Testis (tissue), 2 donors: ENCODE measurements at regions not wholly inside any gene's neighbourhood (a gene's known extent, or its start where the extent isn't known, plus 50 kb on each side); places are given as distances from the start of the nearest gene placed in this dataset.

Experiments
- DNase-seq: peaks from one replicate; pipeline ENCODE4 v3.0.0-alpha.2; 2019
- H3K27ac ChIP-seq, 2 donors: fragments of 200-600 bp; sonication (generic); one replicate each; pipeline ENCODE4 v1.5.1; 2019
- H3K27me3 ChIP-seq: fragments of 200-600 bp; sonication (generic); one replicate; pipeline ENCODE4 v1.5.1; 2019
- H3K36me3 ChIP-seq: fragments of 200-600 bp; sonication (generic); one replicate; pipeline ENCODE4 v1.5.1; 2017; ENCODE audit warnings: low read depth; ENCODE audit errors: missing control alignments
- H3K4me1 ChIP-seq: fragments of 200-600 bp; sonication (generic); one replicate; pipeline ENCODE4 v1.5.1; 2019
- H3K4me3 ChIP-seq, 2 donors: fragments of 200-600 bp; sonication (generic); one replicate each; pipeline ENCODE4 v1.5.1; 2017 to 2019
- H3K9me3 ChIP-seq: fragments of 200-600 bp; sonication (generic); one replicate; pipeline ENCODE4 v1.5.1; 2017
- POLR2A ChIP-seq: fragments of 450-650 bp; IDR thresholded peaks from one replicate; pipeline ENCODE4 v1.6.1; 2017; ENCODE audit warnings: antibody characterized with exemption, mild to moderate bottlenecking, moderate library complexity
- WGBS, 2 donors: methylation state at CpG; one replicate each; pipeline ENCODE4 v1.1.5; 2018; 5-methylcytosine and 5-hydroxymethylcytosine counted together
- intact Hi-C: fragments of 100-400 bp; cut with DNase I; formaldehyde crosslinking; loops from one replicate; pipeline ENCODE4 v1.15.1; 2023; ENCODE audit warnings: low total_unique reads
- TF ChIP-seq, protein P1 (sequence below), 3 experiments: fragments of 450-650 bp in 2 of 3; fragments of 200-600 bp in 1 of 3; sonication (generic) in 1 of 3; IDR thresholded peaks; one replicate each; pipeline ENCODE4 v1.5.1; 2016 to 2019; ENCODE audit warnings: antibody characterized with exemption in 3 of 3, mild to moderate bottlenecking in 2 of 3, moderate library complexity in 1 of 3

- Histone ChIP-seq H3K4me3 (no peak overlapping the region), H3K27ac (no peak overlapping the region), H3K4me1 (peaks cover 4% of the 10 kb centered on the region), H3K9me3 (no peaks in the 10 kb centered on the region), H3K36me3 (no peaks in the 10 kb centered on the region), H3K27me3 (no peaks in the 10 kb centered on the region)
- intact Hi-C loops: no loop called here
- 59 to 71% methylated on average over 6 of the region's 6 CpGs for WGBS, 2 donors
- no peak for TF ChIP-seq POLR2A
- TF ChIP-seq, protein P1, sequence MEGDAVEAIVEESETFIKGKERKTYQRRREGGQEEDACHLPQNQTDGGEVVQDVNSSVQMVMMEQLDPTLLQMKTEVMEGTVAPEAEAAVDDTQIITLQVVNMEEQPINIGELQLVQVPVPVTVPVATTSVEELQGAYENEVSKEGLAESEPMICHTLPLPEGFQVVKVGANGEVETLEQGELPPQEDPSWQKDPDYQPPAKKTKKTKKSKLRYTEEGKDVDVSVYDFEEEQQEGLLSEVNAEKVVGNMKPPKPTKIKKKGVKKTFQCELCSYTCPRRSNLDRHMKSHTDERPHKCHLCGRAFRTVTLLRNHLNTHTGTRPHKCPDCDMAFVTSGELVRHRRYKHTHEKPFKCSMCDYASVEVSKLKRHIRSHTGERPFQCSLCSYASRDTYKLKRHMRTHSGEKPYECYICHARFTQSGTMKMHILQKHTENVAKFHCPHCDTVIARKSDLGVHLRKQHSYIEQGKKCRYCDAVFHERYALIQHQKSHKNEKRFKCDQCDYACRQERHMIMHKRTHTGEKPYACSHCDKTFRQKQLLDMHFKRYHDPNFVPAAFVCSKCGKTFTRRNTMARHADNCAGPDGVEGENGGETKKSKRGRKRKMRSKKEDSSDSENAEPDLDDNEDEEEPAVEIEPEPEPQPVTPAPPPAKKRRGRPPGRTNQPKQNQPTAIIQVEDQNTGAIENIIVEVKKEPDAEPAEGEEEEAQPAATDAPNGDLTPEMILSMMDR (IDR thresholded peaks at IDR 0.05): no peak
- DNase-seq: no peak
Observed at GRCh38 chr15:67998599-67999133, 55.4 kb upstream of the PIAS1 start.

DNA sequence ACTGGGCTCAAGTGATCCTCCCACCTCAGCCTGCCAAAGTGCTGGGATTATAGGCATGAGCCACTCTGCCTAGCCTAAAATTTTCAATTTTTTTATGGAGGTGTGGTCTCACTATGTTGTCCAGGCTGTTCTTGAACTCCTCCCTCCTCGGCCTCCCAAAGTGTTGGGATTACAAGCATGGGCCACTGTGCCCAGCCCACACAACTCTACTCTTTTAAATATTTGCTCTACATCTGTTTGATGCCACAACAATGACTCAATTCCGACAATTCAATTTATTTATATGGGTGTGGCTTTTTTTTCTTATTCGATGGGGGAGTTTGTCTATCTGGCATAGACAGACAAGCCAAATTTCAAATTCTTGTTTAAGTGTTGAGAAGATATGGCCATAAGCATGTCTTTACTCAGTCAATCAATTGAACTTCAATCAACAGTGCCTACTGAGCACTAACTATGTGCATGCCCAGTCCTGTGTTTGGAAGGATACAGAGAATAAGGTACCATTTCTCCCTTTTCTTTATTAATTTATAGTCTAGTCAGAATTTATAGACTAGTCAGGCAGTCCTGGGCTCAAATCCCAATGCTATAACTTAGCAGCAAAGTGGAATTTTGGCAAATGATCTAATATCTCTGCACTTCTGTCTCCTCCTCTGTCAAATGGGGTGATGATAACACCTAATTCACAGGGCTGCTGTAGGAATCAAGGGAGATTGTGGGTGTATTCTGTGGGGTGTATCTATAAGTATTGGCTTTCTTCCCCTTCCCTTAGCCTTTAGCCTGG, 54.6 kb upstream of the PIAS1 start:
- 92 to 98% methylated on average over 3 of the region's 3 CpGs for WGBS, 2 donors
- Histone ChIP-seq H3K9me3 (no peaks in the 10 kb centered on the region), H3K27ac (no peak overlapping the region), H3K4me1 (peaks cover 4% of the 10 kb centered on the region), H3K36me3 (no peaks in the 10 kb centered on the region), H3K4me3 (no peak overlapping the region), H3K27me3 (no peaks in the 10 kb centered on the region)
- no peak for TF ChIP-seq POLR2A
- TF ChIP-seq, protein P1 (IDR thresholded peaks at IDR 0.05): no peak
- intact Hi-C loops: no loop called here
- DNase-seq: no peak

DNA sequence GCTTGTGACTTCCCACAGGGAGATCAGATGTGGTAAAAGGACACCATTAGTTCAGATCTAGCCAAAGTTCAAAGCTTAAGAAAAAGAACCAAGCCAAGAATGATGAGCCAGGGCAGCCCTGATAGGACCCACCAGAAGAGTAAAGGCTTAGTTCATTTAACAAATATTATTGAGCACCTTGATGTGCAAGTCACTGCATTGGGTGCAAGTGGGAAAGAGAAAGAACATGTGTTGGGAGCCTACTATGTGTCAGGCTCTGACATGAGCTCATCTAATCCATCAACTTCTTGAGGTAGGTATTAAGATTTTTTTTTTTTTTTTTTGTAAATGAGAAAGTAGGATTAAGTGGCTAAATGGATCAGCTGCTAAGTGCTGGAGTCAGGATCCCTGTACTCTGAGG, 53.4 kb upstream of the PIAS1 start:
- intact Hi-C loops: no loop called here
- DNase-seq: no peak
- no peak overlapping the region for H3K4me3 ChIP-seq

DNA sequence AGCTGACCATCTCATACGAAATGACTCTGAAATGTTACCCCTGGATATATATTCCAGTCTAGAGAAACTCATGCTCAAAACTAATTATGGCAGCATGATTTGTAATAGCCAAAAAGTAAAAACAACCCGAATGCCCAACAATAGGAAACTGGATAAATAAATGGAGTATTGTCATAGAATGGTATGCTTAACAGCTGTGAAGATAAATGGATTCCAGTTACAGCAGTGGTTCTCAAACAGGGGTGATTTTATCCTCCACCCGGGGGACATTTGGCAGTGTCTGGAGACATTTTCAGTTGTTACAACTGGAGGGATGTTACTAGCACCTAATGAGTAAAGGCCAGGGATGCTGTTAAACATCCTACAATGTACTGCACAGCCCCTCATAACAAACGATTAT, 52.3 kb upstream of the PIAS1 start:
- Histone ChIP-seq H3K27me3 (no peaks in the 10 kb centered on the region), H3K36me3 (no peaks in the 10 kb centered on the region), H3K27ac (no peak overlapping the region), H3K9me3 (no peaks in the 10 kb centered on the region), H3K4me1 (peaks cover 4% of the 10 kb centered on the region), H3K4me3 (no peak overlapping the region)
- intact Hi-C loops: no loop called here
- no peak for TF ChIP-seq POLR2A
- TF ChIP-seq, protein P1 (IDR thresholded peaks at IDR 0.05): no peak
- WGBS, 2 donors: 78 to 88% methylated on average over 4 of the region's 4 CpGs
- no peak for DNase-seq

More for the DNA sequence above, 53.4 kb upstream of the PIAS1 start:
- TF ChIP-seq, protein P1 (IDR thresholded peaks at IDR 0.05): no peak
- TF ChIP-seq POLR2A: no peak
- Histone ChIP-seq H3K36me3 (no peaks in the 10 kb centered on the region), H3K9me3 (no peaks in the 10 kb centered on the region), H3K4me1 (peaks cover 4% of the 10 kb centered on the region), H3K27ac (no peak overlapping the region), H3K27me3 (no peaks in the 10 kb centered on the region)

DNA sequence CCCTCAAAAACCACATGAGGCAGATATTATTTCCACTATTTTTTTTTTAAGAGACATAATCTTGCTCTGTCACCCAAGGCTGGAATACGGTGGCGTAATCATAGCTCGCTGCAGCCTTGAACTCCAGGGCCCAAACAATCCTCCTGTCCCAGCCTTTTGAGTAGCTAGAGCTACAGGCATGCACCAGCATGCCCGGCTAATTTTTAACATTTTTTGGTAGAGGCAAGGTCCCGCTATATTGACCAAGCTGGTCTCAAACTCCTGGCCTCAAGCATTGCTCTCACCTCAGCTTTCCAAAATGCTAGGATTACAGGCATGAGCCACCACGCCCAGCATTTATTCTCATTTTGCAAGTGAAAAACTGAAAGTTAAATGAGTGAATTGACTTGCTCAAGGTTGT, 50.8 kb upstream of the PIAS1 start:
- Histone ChIP-seq H3K27ac (no peak overlapping the region), H3K4me3 (no peak overlapping the region), H3K4me1 (peaks cover 4% of the 10 kb centered on the region), H3K9me3 (no peaks in the 10 kb centered on the region), H3K36me3 (no peaks in the 10 kb centered on the region), H3K27me3 (no peaks in the 10 kb centered on the region)
- TF ChIP-seq POLR2A: no peak
- TF ChIP-seq, protein P1 (IDR thresholded peaks at IDR 0.05): no peak
- no peak for DNase-seq
- intact Hi-C loops: no loop called here
- 91 to 94% methylated on average over 6 of the region's 6 CpGs for WGBS, 2 donors
